CD4-positive, alpha-beta T cell (primary cell): ENCODE measurements at regions not wholly inside any gene's neighbourhood (a gene's known extent, or its start where the extent isn't known, plus 50 kb on each side); places are given as distances from the start of the nearest gene placed in this dataset.

Source experiments
- ATAC-seq: fragments of 200-7000 bp; cut with Tn5 transposase; one replicate; pipeline ENCODE4 v1.10.0; 2022; ENCODE audit warnings: mild to moderate bottlenecking; ENCODE audit not compliant: poor library complexity
- CTCF ChIA-PET: fragments of 350-600 bp; sonication (Branson Sonifier 250); formaldehyde crosslinking; loops from one replicate; lab custom pipeline; 2021; ENCODE audit warnings: antibody characterized with exemption, inconsistent platforms; lab: Charles Lee
- POLR2A ChIA-PET: fragments of 350-600 bp; sonication (Branson Sonifier 250); formaldehyde crosslinking; loops from one replicate; lab custom pipeline; 2021; ENCODE audit warnings: antibody characterized with exemption, inconsistent platforms; lab: Charles Lee
- DNase-seq, 14 experiments: peaks; one replicate each; pipeline ENCODE4 v3.0.0-alpha.2; 2013 to 2020; ENCODE audit warnings: mixed read lengths in 2 of 14
- H3K27ac ChIP-seq, 2 donors: one replicate each; pipeline versions ENCODE4 v1.5.1 to v1.7.0; 2013; ENCODE audit warnings: low read length in 2 of 2, low read depth in 1 of 2, mild to moderate bottlenecking in 1 of 2
- H3K27me3 ChIP-seq, 2 experiments: 1 replicate in 1 of 2; 2 replicates in 1 of 2; pipeline versions ENCODE4 v1.6.1 to v1.7.0; 2013; ENCODE audit warnings: low read length in 2 of 2, control low read depth in 1 of 2, mild to moderate bottlenecking in 1 of 2, moderate library complexity in 1 of 2; ENCODE audit not compliant: insufficient read depth in 2 of 2, control insufficient read depth in 1 of 2
- H3K36me3 ChIP-seq: one replicate; pipeline ENCODE4 v1.6.1; 2013; ENCODE audit warnings: low read length, control low read depth; ENCODE audit not compliant: insufficient read depth
- H3K4me1 ChIP-seq: one replicate; pipeline ENCODE4 v1.6.1; 2013; ENCODE audit warnings: low read length, control low read depth; ENCODE audit not compliant: insufficient read depth
- H3K4me3 ChIP-seq: one replicate; pipeline ENCODE4 v1.5.1; 2013; ENCODE audit warnings: mild to moderate bottlenecking, low read length, moderate library complexity
- H3K9me3 ChIP-seq, 2 experiments: 1 replicate in 1 of 2; 2 replicates in 1 of 2; pipeline versions ENCODE4 v1.6.1 to v1.7.0; 2013; ENCODE audit warnings: low read length in 2 of 2, mild to moderate bottlenecking in 2 of 2, control low read depth in 1 of 2, moderate library complexity in 1 of 2; ENCODE audit not compliant: control insufficient read depth in 1 of 2, insufficient read depth in 1 of 2
- H3K27ac Mint-ChIP-seq: one replicate; pipeline ENCODE4 v1.8.0; 2020; ENCODE audit warnings: mixed read lengths
- H3K27me3 Mint-ChIP-seq: one replicate; pipeline ENCODE4 v1.8.0; 2021; ENCODE audit warnings: mixed read lengths
- H3K36me3 Mint-ChIP-seq: one replicate; pipeline ENCODE4 v1.8.0; 2021; ENCODE audit warnings: low read depth, mixed read lengths
- H3K4me1 Mint-ChIP-seq: one replicate; pipeline ENCODE4 v1.8.0; 2021; ENCODE audit warnings: low read depth, mixed read lengths
- H3K4me3 Mint-ChIP-seq: one replicate; pipeline ENCODE4 v1.8.0; 2020; ENCODE audit warnings: mild to moderate bottlenecking, mixed read lengths
- H3K9me3 Mint-ChIP-seq: one replicate; pipeline ENCODE4 v1.8.0; 2020; ENCODE audit warnings: mixed read lengths
- CTCF ChIP-seq: fragments of 200-600 bp; IDR thresholded peaks from one replicate; pipeline ENCODE4 v1.8.0; 2022; ENCODE audit warnings: antibody characterized with exemption, mild to moderate bottlenecking
- intact Hi-C, 2 experiments: fragments of 100-400 bp; cut with DNase I in 1 of 2; cut with micrococcal nuclease in 1 of 2; formaldehyde crosslinking; loops; one replicate each; pipeline versions ENCODE4 v1.15.1 to v1.9.0; 2023 to 2025; cut with DNase I, micrococcal nuclease

- no peaks in the 10 kb centered on the region for H3K4me1 ChIP-seq
- ChIA-PET CTCF (no interaction called here), POLR2A (no interaction called here)
- H3K36me3 ChIP-seq, result no peaks in the 10 kb centered on the region
- no peaks in the 10 kb centered on the region for H3K9me3 Mint-ChIP-seq
- TF ChIP-seq CTCF, result no peak
- H3K36me3 Mint-ChIP-seq, result no peaks in the 10 kb centered on the region
- H3K27ac ChIP-seq, result no peak overlapping the region
- no peak for DNase-seq
- intact Hi-C loops, result no loop called here
- no peak overlapping the region for H3K27ac Mint-ChIP-seq
- H3K4me1 Mint-ChIP-seq, result no peaks in the 10 kb centered on the region
- no peak overlapping the region for H3K4me3 ChIP-seq
- no peak for ATAC-seq
- no peaks in the 10 kb centered on the region for H3K27me3 ChIP-seq
- no peaks in the 10 kb centered on the region for H3K27me3 Mint-ChIP-seq
- no peak overlapping the region for H3K4me3 Mint-ChIP-seq
- peaks cover 0 to 9% of the 10 kb centered on the region in 2 experiments for H3K9me3 ChIP-seq
Measured at GRCh38 chr12:115267464-115267863, 583.5 kb upstream of the TBX3 start.

- intact Hi-C loops, result no loop called here
- Mint-ChIP-seq H3K4me3 (no peak overlapping the region), H3K36me3 (no peaks in the 10 kb centered on the region), H3K4me1 (no peaks in the 10 kb centered on the region), H3K27ac (no peak overlapping the region), H3K27me3 (no peaks in the 10 kb centered on the region), H3K9me3 (no peaks in the 10 kb centered on the region)
- Histone ChIP-seq H3K4me1 (no peaks in the 10 kb centered on the region), H3K27ac (no peak overlapping the region), H3K9me3 (peaks cover 0 to 9% of the 10 kb centered on the region in 2 experiments), H3K27me3 (no peaks in the 10 kb centered on the region), H3K36me3 (no peaks in the 10 kb centered on the region), H3K4me3 (no peak overlapping the region)
- POLR2A ChIA-PET, result no interaction called here
- TF ChIP-seq CTCF, result no peak
- CTCF ChIA-PET, result no interaction called here
- ATAC-seq (no peak), DNase-seq (no peak)
Measured at GRCh38 chr12:115264605-115265004, 580.6 kb upstream of the TBX3 start.

DNA sequence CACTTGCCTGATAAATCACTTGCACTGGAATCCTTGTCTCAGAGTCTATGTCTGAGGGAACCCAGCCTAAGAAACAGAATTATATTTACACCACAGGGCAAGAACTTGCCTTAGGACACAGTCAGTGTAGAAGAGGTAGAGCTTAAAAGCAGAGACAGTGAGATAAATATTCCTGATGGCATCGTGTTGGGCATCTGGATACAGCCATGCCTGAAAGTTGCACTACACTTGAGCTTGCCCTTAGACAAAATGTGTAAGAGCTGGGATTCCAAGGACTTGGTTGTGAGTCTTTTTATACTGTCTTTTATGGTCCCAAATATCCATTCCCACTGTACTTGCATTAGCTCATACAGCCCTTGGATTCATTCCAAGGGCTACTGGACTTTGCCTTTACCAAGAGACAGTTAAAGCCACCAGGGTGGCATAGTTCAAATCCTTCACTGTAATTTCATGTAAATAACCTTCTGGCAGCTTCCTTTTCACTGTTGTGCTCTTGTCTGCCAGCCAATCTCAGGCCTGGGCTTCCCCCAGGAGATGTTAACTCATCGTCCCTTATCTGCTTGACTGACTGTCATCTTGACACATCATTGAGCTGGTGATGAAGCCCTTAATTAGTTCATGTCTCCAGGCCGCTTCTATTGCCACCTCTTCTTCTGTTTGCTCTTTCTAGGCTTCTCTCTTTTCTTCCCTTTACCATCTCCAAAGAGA, 577.9 kb upstream of the TBX3 start:
- H3K27me3 ChIP-seq, result no peaks in the 10 kb centered on the region
- no peak overlapping the region for H3K27ac ChIP-seq
- ATAC-seq (no peak), DNase-seq (no peak)
- H3K36me3 Mint-ChIP-seq, result no peaks in the 10 kb centered on the region
- H3K27me3 Mint-ChIP-seq, result no peaks in the 10 kb centered on the region
- H3K4me3 Mint-ChIP-seq, result no peak overlapping the region
- H3K4me3 ChIP-seq, result no peak overlapping the region
- H3K9me3 ChIP-seq, result peaks cover 0 to 3% of the 10 kb centered on the region in 2 experiments
- H3K9me3 Mint-ChIP-seq, result peaks cover 2% of the 10 kb centered on the region
- CTCF ChIA-PET, result no interaction called here
- no peaks in the 10 kb centered on the region for H3K4me1 ChIP-seq
- H3K27ac Mint-ChIP-seq, result no peak overlapping the region
- POLR2A ChIA-PET, result no interaction called here
- no peaks in the 10 kb centered on the region for H3K4me1 Mint-ChIP-seq
- TF ChIP-seq CTCF, result no peak
- no peaks in the 10 kb centered on the region for H3K36me3 ChIP-seq
- intact Hi-C loops, result no loop called here
